GM12878 (cell line): ENCODE measurements at regions not wholly inside any gene's neighbourhood (a gene's known extent, or its start where the extent isn't known, plus 50 kb on each side); places are given as distances from the start of the nearest gene placed in this dataset.

Experiments used
- ATAC-seq: fragments of 200-7000 bp; cut with Tn5 transposase; 3 replicates; pipeline ENCODE4 v1.9.1; 2020; ENCODE audit warnings: mild to moderate bottlenecking, moderate library complexity
- BruUV-seq: library from RNA; stranded (reverse); fragments of 400-500 nt; replicated peaks from 2 replicates; lab custom pipeline; 2021; lab: Mats Ljungman, UMichigan
- CTCF ChIA-PET: fragments of 300-600 bp; sonication (Branson Sonifier 250); formaldehyde crosslinking; extraction: SDS; loops from one replicate; lab custom pipeline; 2021; ENCODE audit warnings: inconsistent platforms; lab: Yijun Ruan, JAX
- POLR2A ChIA-PET: fragments of 350-600 bp; formaldehyde crosslinking; extraction: SDS; loops from one replicate; lab custom pipeline; 2021; ENCODE audit warnings: inconsistent platforms; lab: Charles Lee
- RAD21 ChIA-PET: fragments of 300-600 bp; sonication (Branson Sonifier 250); formaldehyde crosslinking; loops from one replicate; lab custom pipeline; 2023; ENCODE audit warnings: antibody characterized with exemption; ENCODE audit not compliant: unreplicated experiment; lab: Charles Lee
- SMC1A ChIA-PET: fragments of 300-600 bp; sonication (Branson Sonifier 250); formaldehyde crosslinking; loops from one replicate; lab custom pipeline; 2023; ENCODE audit not compliant: unreplicated experiment, uncharacterized antibody; lab: Charles Lee
- DNase-seq: peaks from one replicate; pipeline ENCODE4 v3.0.0-alpha.2; 2011; ENCODE audit warnings: low read depth, low spot score
- FAIRE-seq: peaks from 3 replicates; lab custom pipeline; 2011; peaks lifted over from hg19 to GRCh38; lab: Jason Lieb, UNC
- H2AFZ ChIP-seq: 2 replicates; pipeline ENCODE4 v1.6.0; 2011; ENCODE audit warnings: low read depth, low read length, control low read depth; ENCODE audit not compliant: control insufficient read depth
- H3K27ac ChIP-seq: 2 replicates; pipeline ENCODE4 v1.5.1; 2011; ENCODE audit warnings: control low read depth; ENCODE audit not compliant: control insufficient read depth, insufficient read depth
- H3K27me3 ChIP-seq, 2 experiments: replicated peaks in 1 of 2; 2 replicates each; pipeline versions ENCODE4 v1.6.0 to v1.6.1; 2011; ENCODE audit warnings: low read length in 1 of 2; ENCODE audit not compliant: control insufficient read depth in 2 of 2, insufficient read depth in 2 of 2
- H3K36me3 ChIP-seq, 2 experiments: 2 replicates each; pipeline ENCODE4 v1.5.1; 2011; ENCODE audit warnings: low read length in 1 of 2; ENCODE audit not compliant: control insufficient read depth in 2 of 2, insufficient read depth in 2 of 2
- H3K4me1 ChIP-seq: 2 replicates; pipeline ENCODE4 v1.6.1; 2011; ENCODE audit warnings: mild to moderate bottlenecking, low read length, moderate library complexity, mixed read lengths; ENCODE audit not compliant: control insufficient read depth, insufficient read depth
- H3K4me2 ChIP-seq: 2 replicates; pipeline ENCODE4 v1.6.0; 2011; ENCODE audit warnings: control low read depth; ENCODE audit not compliant: control insufficient read depth, insufficient read depth
- H3K4me3 ChIP-seq: fragments of 200-600 bp; sonication (generic); 2 replicates; pipeline ENCODE4 v1.5.1; 2016
- H3K79me2 ChIP-seq: 2 replicates; pipeline ENCODE4 v1.6.0; 2011; ENCODE audit warnings: low read length; ENCODE audit not compliant: control insufficient read depth, insufficient read depth
- H3K9ac ChIP-seq: 2 replicates; pipeline ENCODE4 v1.8.0; 2011; ENCODE audit warnings: low read length, control low read depth, mixed read lengths; ENCODE audit not compliant: control insufficient read depth, insufficient read depth
- H3K9me3 ChIP-seq: replicated peaks from 3 replicates; pipeline ENCODE4 v1.5.1; 2011; ENCODE audit warnings: mild to moderate bottlenecking, low read length; ENCODE audit not compliant: control insufficient read depth, insufficient read depth
- H4K20me1 ChIP-seq: 2 replicates; pipeline ENCODE4 v1.6.0; 2011; ENCODE audit not compliant: control insufficient read depth, insufficient read depth
- KAT2A ChIP-seq: conservative IDR thresholded peaks from 2 replicates; pipeline ENCODE4 v1.6.1; 2011; ENCODE audit warnings: low read depth, low read length; ENCODE audit not compliant: control insufficient read depth
- RELA ChIP-seq: fragments of 450-650 bp; IDR thresholded peaks from 2 replicates; pipeline ENCODE4 v1.8.0; 2014; ENCODE audit warnings: borderline replicate concordance; ENCODE audit not compliant: partially characterized antibody
- RFX5 ChIP-seq: IDR thresholded peaks from 2 replicates; pipeline ENCODE4 v1.6.1; 2011; ENCODE audit warnings: low read depth, low read length, improper control_type of control experiment
- ZBED1 ChIP-seq: IDR thresholded peaks from 2 replicates; pipeline ENCODE4 v1.6.1; 2016; ENCODE audit warnings: borderline replicate concordance
- WGBS: methylation state at CpG from one replicate; pipeline ENCODE4 v1.1.6; 2016; ENCODE audit warnings: low lambda C conversion rate; ENCODE audit not compliant: insufficient replicate concordance, insufficient coverage; ENCODE audit errors: missing lambda C conversion rate; 5-methylcytosine and 5-hydroxymethylcytosine counted together
- in situ Hi-C: fragments of 300-500 bp; cut with MboI; formaldehyde crosslinking; loops from 9 replicates; pipeline ENCODE4 v1.14.3; 2018; ENCODE audit warnings: mixed read lengths
- intact Hi-C: fragments of 100-400 bp; cut with micrococcal nuclease; formaldehyde crosslinking; loops from one replicate; pipeline ENCODE4 v1.14.2; 2022; ENCODE audit not compliant: unreplicated experiment
- TF ChIP-seq, protein P1 (sequence below): IDR thresholded peaks from 2 replicates; pipeline ENCODE4 v1.6.1; 2011; ENCODE audit warnings: low read depth, low read length, improper control_type of control experiment, borderline replicate concordance
- TF ChIP-seq, protein P2 (sequence below): fragments of 450-650 bp; IDR thresholded peaks from 2 replicates; pipeline ENCODE4 v1.6.1; 2018; ENCODE audit warnings: borderline replicate concordance, mild to moderate bottlenecking; ENCODE audit not compliant: partially characterized antibody
- TF ChIP-seq, protein P3 (sequence below): fragments of 450-650 bp; IDR thresholded peaks from 2 replicates; pipeline ENCODE4 v1.6.1; 2016; ENCODE audit warnings: mild to moderate bottlenecking
- TF ChIP-seq, protein P4 (sequence below): IDR thresholded peaks from 2 replicates; pipeline ENCODE4 v1.6.1; 2012; ENCODE audit warnings: low read depth, low read length, improper control_type of control experiment
- TF ChIP-seq, protein P5 (sequence below): fragments of 450-650 bp; IDR thresholded peaks from 2 replicates; pipeline ENCODE4 v1.6.1; 2016; ENCODE audit warnings: mild to moderate bottlenecking, moderate library complexity, borderline replicate concordance

GRCh38 chr3:177713928-177714900, 516.9 kb upstream of the TBL1XR1 start:
- no peak for DNase-seq
- Histone ChIP-seq H3K27me3 (peaks cover 0 to 4% of the 10 kb centered on the region in 2 experiments; a peak in 1 of 4 replicates), H3K36me3 (no peaks in the 10 kb centered on the region), H4K20me1 (no peaks in the 10 kb centered on the region), H3K9me3 (no peaks in the 10 kb centered on the region), H3K9ac (no peak overlapping the region), H3K4me3 (no peak overlapping the region), H3K27ac (no peak overlapping the region), H3K4me2 (no peak overlapping the region), H2AFZ (no peak overlapping the region), H3K4me1 (no peaks in the 10 kb centered on the region), H3K79me2 (no peaks in the 10 kb centered on the region)
- intact Hi-C loops: no loop called here
- ChIA-PET RAD21 (no interaction called here), CTCF (no interaction called here), SMC1A (no interaction called here), POLR2A (no interaction called here)
- ATAC-seq: no peak
- no TSS peak for BruUV-seq
- in situ Hi-C loops: no loop called here
- no peak for FAIRE-seq
- 34% methylated on average over 3 of the region's 3 CpGs for WGBS
- TF ChIP-seq, protein P1, sequence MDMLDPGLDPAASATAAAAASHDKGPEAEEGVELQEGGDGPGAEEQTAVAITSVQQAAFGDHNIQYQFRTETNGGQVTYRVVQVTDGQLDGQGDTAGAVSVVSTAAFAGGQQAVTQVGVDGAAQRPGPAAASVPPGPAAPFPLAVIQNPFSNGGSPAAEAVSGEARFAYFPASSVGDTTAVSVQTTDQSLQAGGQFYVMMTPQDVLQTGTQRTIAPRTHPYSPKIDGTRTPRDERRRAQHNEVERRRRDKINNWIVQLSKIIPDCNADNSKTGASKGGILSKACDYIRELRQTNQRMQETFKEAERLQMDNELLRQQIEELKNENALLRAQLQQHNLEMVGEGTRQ: no peak
- TF ChIP-seq KAT2A (no peak), ZBED1 (no peak), RFX5 (no peak), RELA (no peak)
- TF ChIP-seq, protein P2, sequence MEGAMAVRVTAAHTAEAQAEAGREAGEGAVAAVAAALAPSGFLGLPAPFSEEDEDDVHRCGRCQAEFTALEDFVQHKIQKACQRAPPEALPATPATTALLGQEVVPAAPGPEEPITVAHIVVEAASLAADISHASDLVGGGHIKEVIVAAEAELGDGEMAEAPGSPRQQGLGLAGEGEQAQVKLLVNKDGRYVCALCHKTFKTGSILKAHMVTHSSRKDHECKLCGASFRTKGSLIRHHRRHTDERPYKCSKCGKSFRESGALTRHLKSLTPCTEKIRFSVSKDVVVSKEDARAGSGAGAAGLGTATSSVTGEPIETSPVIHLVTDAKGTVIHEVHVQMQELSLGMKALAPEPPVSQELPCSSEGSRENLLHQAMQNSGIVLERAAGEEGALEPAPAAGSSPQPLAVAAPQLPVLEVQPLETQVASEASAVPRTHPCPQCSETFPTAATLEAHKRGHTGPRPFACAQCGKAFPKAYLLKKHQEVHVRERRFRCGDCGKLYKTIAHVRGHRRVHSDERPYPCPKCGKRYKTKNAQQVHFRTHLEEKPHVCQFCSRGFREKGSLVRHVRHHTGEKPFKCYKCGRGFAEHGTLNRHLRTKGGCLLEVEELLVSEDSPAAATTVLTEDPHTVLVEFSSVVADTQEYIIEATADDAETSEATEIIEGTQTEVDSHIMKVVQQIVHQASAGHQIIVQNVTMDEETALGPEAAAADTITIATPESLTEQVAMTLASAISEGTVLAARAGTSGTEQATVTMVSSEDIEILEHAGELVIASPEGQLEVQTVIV: no peak
- TF ChIP-seq, protein P3, sequence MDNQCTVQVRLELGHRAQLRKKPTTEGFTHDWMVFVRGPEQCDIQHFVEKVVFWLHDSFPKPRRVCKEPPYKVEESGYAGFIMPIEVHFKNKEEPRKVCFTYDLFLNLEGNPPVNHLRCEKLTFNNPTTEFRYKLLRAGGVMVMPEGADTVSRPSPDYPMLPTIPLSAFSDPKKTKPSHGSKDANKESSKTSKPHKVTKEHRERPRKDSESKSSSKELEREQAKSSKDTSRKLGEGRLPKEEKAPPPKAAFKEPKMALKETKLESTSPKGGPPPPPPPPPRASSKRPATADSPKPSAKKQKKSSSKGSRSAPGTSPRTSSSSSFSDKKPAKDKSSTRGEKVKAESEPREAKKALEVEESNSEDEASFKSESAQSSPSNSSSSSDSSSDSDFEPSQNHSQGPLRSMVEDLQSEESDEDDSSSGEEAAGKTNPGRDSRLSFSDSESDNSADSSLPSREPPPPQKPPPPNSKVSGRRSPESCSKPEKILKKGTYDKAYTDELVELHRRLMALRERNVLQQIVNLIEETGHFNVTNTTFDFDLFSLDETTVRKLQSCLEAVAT: no peak
- TF ChIP-seq, protein P4, sequence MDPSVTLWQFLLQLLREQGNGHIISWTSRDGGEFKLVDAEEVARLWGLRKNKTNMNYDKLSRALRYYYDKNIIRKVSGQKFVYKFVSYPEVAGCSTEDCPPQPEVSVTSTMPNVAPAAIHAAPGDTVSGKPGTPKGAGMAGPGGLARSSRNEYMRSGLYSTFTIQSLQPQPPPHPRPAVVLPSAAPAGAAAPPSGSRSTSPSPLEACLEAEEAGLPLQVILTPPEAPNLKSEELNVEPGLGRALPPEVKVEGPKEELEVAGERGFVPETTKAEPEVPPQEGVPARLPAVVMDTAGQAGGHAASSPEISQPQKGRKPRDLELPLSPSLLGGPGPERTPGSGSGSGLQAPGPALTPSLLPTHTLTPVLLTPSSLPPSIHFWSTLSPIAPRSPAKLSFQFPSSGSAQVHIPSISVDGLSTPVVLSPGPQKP: no peak
- TF ChIP-seq, protein P5, sequence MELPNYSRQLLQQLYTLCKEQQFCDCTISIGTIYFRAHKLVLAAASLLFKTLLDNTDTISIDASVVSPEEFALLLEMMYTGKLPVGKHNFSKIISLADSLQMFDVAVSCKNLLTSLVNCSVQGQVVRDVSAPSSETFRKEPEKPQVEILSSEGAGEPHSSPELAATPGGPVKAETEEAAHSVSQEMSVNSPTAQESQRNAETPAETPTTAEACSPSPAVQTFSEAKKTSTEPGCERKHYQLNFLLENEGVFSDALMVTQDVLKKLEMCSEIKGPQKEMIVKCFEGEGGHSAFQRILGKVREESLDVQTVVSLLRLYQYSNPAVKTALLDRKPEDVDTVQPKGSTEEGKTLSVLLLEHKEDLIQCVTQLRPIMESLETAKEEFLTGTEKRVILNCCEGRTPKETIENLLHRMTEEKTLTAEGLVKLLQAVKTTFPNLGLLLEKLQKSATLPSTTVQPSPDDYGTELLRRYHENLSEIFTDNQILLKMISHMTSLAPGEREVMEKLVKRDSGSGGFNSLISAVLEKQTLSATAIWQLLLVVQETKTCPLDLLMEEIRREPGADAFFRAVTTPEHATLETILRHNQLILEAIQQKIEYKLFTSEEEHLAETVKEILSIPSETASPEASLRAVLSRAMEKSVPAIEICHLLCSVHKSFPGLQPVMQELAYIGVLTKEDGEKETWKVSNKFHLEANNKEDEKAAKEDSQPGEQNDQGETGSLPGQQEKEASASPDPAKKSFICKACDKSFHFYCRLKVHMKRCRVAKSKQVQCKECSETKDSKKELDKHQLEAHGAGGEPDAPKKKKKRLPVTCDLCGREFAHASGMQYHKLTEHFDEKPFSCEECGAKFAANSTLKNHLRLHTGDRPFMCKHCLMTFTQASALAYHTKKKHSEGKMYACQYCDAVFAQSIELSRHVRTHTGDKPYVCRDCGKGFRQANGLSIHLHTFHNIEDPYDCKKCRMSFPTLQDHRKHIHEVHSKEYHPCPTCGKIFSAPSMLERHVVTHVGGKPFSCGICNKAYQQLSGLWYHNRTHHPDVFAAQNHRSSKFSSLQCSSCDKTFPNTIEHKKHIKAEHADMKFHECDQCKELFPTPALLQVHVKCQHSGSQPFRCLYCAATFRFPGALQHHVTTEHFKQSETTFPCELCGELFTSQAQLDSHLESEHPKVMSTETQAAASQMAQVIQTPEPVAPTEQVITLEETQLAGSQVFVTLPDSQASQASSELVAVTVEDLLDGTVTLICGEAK: no peak
